Bronchial epithelial cell (primary cell): ENCODE measurements at regions not wholly inside any gene's neighbourhood (a gene's known extent, or its start where the extent isn't known, plus 50 kb on each side); places are given as distances from the start of the nearest gene placed in this dataset.

ENCODE experiments used
- DNase-seq: peaks from one replicate; pipeline ENCODE4 v3.0.0-alpha.2; 2010; ENCODE audit warnings: low read depth
- FAIRE-seq: peaks from 2 replicates; lab custom pipeline; 2011; peaks lifted over from hg19 to GRCh38; lab: Jason Lieb, UNC
- H3K27me3 ChIP-seq: 2 replicates; pipeline ENCODE4 v1.5.1; 2011; ENCODE audit warnings: low read length; ENCODE audit not compliant: control insufficient read depth, insufficient read depth
- H3K36me3 ChIP-seq: 2 replicates; pipeline ENCODE4 v1.5.1; 2011; ENCODE audit warnings: low read length; ENCODE audit not compliant: control insufficient read depth, insufficient read depth
- H3K4me3 ChIP-seq: 2 replicates; pipeline ENCODE4 v1.5.1; 2011; ENCODE audit warnings: mild to moderate bottlenecking, low read depth, low read length, control low read depth
- CTCF ChIP-seq: IDR thresholded peaks from 2 replicates; pipeline ENCODE4 v1.5.1; 2011; ENCODE audit warnings: mild to moderate bottlenecking, moderate library complexity, low read length, control low read depth, inconsistent platforms; ENCODE audit not compliant: insufficient read depth, severe bottlenecking

- FAIRE-seq (no peak), DNase-seq (no peak)
- Histone ChIP-seq H3K36me3 (no peaks in the 10 kb centered on the region), H3K4me3 (no peak overlapping the region), H3K27me3 (peaks cover 2% of the 10 kb centered on the region)
- TF ChIP-seq CTCF, result no peak
These were observed 78.6 kb upstream of the PITRM1 start for GRCh38 chr10:3251172-3251571.

- no peak for DNase-seq
- no peak for TF ChIP-seq CTCF
- H3K4me3 ChIP-seq, result no peak overlapping the region
- peaks cover 2% of the 10 kb centered on the region for H3K27me3 ChIP-seq
- H3K36me3 ChIP-seq, result no peaks in the 10 kb centered on the region
- no peak for FAIRE-seq
These were observed 76.8 kb upstream of the PITRM1 start for GRCh38 chr10:3249307-3249889.

GRCh38 chr10:3248526-3249306 lies 76.1 kb upstream of the PITRM1 start:
- H3K27me3 ChIP-seq, result peaks cover 2% of the 10 kb centered on the region
- TF ChIP-seq CTCF, result no peak
- DNase-seq, result peak; percentile 95
- no peak for FAIRE-seq
- no peaks in the 10 kb centered on the region for H3K36me3 ChIP-seq
- H3K4me3 ChIP-seq, result no peak overlapping the region

- H3K4me3 ChIP-seq, result no peak overlapping the region
- H3K27me3 ChIP-seq, result no peaks in the 10 kb centered on the region
- no peak for DNase-seq
- TF ChIP-seq CTCF, result no peak
- no peaks in the 10 kb centered on the region for H3K36me3 ChIP-seq
- FAIRE-seq, result no peak
These were observed 72.8 kb upstream of the PITRM1 start for GRCh38 chr10:3245395-3245794.

- DNase-seq (no peak), FAIRE-seq (peak; percentile 99)
- H3K27me3 ChIP-seq, result peaks cover 2% of the 10 kb centered on the region
- no peaks in the 10 kb centered on the region for H3K36me3 ChIP-seq
- TF ChIP-seq CTCF, result no peak
- H3K4me3 ChIP-seq, result no peak overlapping the region
These were observed 69.5 kb upstream of the PITRM1 start for GRCh38 chr10:3241967-3242650.
